ENCODE measurements at regions not wholly inside any gene's neighbourhood (a gene's known extent, or its start where the extent isn't known, plus 50 kb on each side); places are given as distances from the start of the nearest gene placed in this dataset.
"Not testable (repeated sequence)": the region's sequence is repeated elsewhere in the genome, so short reads cannot be mapped to it uniquely, and the experiment has no call there.

DNA sequence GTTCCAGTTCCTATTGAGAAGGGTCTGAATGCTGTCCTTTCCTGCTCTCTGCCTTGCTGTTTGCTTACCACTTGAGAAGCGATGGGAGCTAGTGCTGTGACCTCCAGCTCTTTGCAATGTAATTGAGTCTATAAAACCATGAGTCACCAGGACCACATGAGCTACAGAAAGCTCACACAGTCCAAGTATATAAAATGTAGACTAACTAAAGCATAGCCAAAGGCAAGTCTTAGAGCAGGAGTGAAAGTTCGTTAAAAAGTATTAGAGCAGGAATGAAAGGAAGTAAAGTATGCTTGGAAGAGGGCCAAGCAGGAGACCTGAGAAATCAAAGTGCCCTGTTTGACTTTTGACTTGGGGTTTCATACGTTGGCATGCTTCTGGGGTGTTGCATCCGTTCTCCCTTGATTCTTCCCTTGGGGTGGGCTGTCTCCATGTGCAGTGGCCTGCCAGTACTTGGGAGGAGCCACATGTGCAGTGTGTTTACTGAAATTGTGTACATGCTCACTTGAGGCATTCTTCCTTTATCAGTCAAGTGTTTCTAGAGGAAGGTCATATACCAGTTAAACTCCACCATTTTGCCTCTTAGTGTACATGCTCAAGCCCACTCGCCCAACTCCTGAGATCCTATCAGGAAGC lies 71.3 kb upstream of the KIT start:
- no peak for DNase-seq

DNA sequence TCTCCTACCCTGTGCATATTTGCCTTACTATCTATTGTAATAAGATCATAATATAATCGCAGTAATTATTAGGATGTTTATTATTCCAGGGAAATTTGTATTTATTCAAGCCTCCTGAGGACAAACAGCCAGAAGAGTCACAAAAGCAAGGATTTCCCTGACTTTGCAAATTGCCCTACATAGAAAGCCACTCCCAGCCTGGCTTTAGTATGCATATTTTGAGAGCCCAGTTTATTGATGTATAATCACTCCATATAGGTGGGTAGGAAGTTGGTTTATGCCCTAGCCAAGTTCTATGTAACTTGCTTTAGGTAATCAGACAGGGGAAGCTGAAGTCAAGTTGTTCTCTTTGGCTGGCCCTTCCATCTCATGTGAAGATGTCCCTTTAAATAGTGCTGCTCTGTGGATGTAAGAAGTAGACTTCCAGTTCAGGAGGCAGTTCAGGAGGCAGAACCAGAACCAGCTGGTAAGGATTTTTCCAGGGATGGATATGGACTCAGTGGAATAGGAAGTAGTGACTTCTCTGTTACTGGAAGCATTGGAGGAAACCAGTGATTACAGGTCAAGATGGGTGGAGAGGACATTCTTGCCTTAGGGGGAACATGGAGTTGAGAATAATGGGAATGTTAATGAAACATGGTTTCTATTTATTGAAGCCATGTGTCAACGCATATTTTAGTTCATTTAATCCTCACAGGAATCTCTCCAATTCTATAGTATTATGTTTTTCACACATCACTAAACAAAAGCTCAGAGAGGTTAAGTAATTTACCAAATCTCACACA lies 70.5 kb upstream of the KIT start:
- no peak for DNase-seq

DNA sequence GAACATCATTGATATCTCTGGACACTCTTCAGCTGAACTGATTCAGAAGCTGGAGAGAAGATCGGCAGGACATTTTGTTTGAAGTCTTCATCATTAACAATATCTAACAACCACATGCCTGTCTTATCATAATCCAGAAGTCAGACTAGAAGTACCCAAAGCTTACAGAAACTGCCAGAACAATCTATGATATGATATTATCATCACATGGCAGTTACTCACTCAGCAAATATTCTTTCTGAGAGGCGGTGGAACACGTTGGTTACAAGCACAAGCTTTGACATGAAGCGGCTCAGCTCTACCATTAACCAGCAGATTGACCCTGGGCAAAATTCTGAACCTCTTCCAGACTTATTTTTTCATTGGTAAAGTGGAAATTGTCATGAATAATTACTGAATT lies 69.4 kb upstream of the KIT start:
- no peak for DNase-seq

DNA sequence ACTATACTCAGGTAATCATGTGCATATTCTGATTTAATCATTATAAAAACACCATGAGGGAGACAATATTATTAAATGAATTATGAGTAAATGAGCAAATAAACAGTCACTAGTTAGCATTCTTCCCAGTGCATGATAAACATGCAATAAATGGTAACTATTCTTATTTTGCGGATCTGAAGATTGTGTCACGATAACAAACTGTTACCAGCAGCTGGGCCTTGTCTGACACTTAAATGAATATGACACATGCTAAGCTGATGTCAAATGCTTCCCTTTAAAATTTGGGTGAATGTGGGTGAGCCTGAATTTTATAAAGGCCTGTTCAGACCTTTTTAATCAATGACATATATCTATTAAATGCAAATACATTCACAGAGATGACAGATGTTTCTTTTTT lies 68.2 kb upstream of the KIT start:
- DNase-seq = no peak

DNA sequence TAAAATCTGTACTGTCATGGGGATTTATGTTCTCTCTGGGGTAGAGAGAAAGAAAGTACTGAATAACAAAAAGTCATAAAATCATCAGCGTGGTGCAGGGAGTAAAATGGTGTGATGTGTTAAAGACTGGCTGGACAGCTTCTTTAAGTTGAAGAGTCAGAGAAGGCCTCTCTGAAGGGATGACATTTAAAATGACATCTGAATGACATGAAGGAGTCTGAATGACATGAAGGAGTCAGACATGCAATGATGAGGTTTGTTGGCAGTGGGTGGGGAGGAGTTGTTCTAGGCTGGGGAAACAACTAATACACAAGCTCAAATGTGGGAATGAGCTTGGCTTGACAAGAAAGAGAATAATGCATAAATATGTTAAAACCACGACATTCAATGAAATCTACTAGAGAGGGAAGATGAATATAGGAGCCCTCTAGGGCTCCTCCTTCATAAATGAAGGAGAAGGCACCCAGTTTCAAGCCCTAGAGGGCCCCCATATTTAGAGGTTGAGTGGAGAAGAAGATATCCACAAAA lies 63.9 kb upstream of the KIT start:
- no peak for DNase-seq

DNA sequence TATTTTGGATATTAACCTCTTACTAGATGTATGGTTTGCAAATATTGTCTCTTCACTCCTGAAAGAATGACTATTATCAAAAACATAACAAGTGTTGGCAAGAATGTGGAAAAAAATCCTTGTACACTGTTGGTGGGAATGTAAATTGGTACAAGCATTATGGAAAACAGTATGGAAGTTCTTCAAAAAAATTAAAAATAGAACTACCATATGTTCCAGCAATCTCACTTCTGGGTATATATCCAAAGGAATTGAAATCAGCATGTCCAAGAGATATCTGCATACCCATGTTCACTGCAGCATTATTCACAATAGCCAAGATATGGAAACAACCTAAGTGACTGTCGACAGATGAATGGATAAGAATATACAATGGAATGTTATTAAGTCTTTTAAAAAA lies 61.6 kb upstream of the KIT start:
- no peak for DNase-seq

DNA sequence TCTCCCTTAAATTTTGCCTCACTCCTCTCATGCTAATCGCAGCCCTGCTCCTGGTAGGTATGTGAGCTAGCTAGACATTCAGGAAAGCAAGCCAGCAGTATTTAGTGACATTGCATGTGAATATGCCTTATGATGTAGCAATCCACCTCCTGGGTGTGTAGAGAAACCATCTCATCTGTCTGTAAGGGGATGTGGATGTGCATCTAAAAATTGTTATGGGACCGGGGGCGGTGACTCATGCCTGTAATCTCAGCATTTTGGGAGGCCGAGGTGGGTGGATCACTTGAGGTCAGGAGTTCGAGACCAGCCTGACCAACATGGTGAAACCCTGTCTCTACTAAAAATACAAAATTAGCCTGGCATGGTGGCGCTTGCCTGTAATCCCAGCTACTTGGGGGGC lies 60.1 kb upstream of the KIT start:
- not testable (repeated sequence) for DNase-seq

DNA sequence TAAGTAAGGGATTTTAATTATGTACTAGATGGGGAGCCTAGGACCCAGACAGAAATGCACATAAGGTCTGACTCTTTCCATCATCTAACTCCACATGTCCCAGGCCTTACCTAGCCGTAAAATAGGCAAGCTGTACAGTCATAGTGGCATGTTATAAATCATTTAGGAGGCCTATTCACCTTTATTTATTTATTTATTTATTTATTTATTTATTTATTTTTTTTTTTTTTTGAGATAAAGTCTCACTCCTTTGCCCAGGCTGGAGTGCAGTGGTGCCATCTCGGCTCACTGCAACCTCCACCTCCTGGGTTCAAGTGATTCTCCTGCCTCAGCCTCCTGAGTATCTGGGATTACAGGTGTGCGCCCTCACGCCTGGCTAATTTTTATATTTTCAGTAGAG lies 55.6 kb upstream of the KIT start:
- DNase-seq = not testable (repeated sequence)

DNA sequence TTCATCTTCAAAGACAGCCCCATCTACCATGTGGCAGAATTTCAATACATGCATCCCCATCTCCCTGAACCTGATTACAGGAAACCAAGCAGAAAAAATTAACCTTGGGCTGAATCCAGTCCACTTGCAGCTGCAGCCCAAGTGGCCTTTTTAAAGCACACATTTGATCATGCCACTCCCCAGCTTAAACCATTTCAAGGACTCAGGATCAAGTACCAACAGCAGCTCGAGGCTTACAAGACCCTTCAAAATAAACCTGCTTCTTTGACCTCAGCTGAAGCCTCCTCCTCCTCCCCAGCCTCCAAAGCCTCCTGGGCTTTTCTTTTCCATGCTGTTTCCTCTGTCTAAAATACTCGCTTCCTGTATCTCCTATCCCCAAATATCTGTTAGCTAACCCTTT lies 50.7 kb upstream of the KIT start:
- no peak for DNase-seq

DNA sequence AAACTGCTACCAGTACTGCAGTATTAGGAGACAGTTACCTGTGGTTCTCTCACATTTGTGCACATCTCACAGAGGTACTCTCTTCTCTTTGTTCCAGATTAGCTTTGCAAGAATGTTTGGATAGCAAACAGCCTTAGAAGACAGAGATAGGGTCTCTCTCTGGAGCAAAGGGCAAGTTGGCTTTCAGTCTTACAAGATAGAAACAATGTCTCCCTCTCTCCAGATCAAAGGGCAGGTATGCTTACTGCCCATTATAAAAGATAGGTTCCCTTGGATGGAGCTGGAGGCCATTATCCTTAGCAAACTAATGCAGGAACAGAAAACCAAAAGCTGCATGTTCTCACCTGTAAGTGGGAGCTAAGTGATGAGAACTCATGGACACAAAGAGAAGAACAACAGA lies 50.2 kb upstream of the KIT start:
- no peak for DNase-seq

All from 8988T (cell line).